Loucy (cell line): ENCODE measurements at regions not wholly inside any gene's neighbourhood (a gene's known extent, or its start where the extent isn't known, plus 50 kb on each side); places are given as distances from the start of the nearest gene placed in this dataset.

Experiments
- CTCF ChIP-seq: fragments of 200-600 bp; sonication (generic); conservative IDR thresholded peaks from 2 replicates; pipeline ENCODE4 v1.5.1; 2014; ENCODE audit warnings: mild to moderate bottlenecking, antibody characterized with exemption, low read length
- EZH2phosphoT487 ChIP-seq: fragments of 200-600 bp; IDR thresholded peaks from 2 replicates; pipeline ENCODE4 v1.6.1; 2018; ENCODE audit warnings: antibody characterized with exemption, mild to moderate bottlenecking, moderate library complexity, borderline replicate concordance

- TF ChIP-seq EZH2phosphoT487 (no peak), CTCF (no peak)
Measured at GRCh38 chr3:157753787-157754136, 250.5 kb upstream of the VEPH1 start.
